ENCODE measurements at regions not wholly inside any gene's neighbourhood (a gene's known extent, or its start where the extent isn't known, plus 50 kb on each side); places are given as distances from the start of the nearest gene placed in this dataset.

GRCh38 chr5:115461506-115462290, 82.9 kb downstream of the FEM1C start:
- Histone ChIP-seq H3K9me3 (ENCODE audit: control insufficient read depth, low read length) (no peaks in the 10 kb centered on the region), H3K4me3 (ENCODE audit: insufficient read depth in 1 of 2, low read depth in 1 of 2, low read length in 2 of 2) (peak overlapping the region in 1 of 2 experiments; percentile 54), H2BK120ac (ENCODE audit: low read depth, low read length) (no peak overlapping the region), H3K36me3 (ENCODE audit: control insufficient read depth in 1 of 2, insufficient read depth in 2 of 2, low read depth in 1 of 2, low read length in 2 of 2) (no peaks in the 10 kb centered on the region), H3K79me1 (replicated peaks; ENCODE audit: low read length, poor library complexity, severe bottlenecking) (no peaks in the 10 kb centered on the region), H3K4ac (ENCODE audit: low read depth in 1 of 2, low read length in 2 of 2) (peak overlapping the region in 1 of 2 experiments; percentile 4), H3K27me3 (ENCODE audit: control insufficient read depth in 1 of 2, insufficient read depth in 1 of 2, low read length in 2 of 2) (no peaks in the 10 kb centered on the region), H3K23ac (ENCODE audit: low read length in 2 of 2) (no peak overlapping the region), H3K14ac (ENCODE audit: low read length in 2 of 2) (no peak overlapping the region), H3K4me1 (ENCODE audit: control insufficient read depth, insufficient read depth, low read depth, low read length) (peaks cover 11% of the 10 kb centered on the region), H2BK15ac (ENCODE audit: low read depth, poor library complexity, severe bottlenecking) (no peak overlapping the region), H3K18ac (ENCODE audit: low read depth in 1 of 2, low read length in 2 of 2) (no peak overlapping the region), H2BK12ac (ENCODE audit: low read length in 2 of 2) (peak overlapping the region in 1 of 2 experiments; percentile 77), H3K4me2 (ENCODE audit: low read length, poor library complexity, severe bottlenecking) (no peak overlapping the region), H4K8ac (ENCODE audit: low read length) (no peak overlapping the region), H3K27ac (ENCODE audit: low read length, poor library complexity, severe bottlenecking) (peak overlapping the region; percentile 95), H3K9ac (ENCODE audit: low read length) (peak overlapping the region; percentile 85), H2AFZ (ENCODE audit: low read depth, low read length) (no peak overlapping the region), H4K91ac (ENCODE audit: low read length) (no peak overlapping the region), H2BK5ac (ENCODE audit: low read depth, low read length, poor library complexity, severe bottlenecking) (peak overlapping the region; percentile 81), H2AK5ac (ENCODE audit: low read length, severe bottlenecking) (peak overlapping the region; percentile 99)
- DNase-seq = peak; percentile 60

DNA sequence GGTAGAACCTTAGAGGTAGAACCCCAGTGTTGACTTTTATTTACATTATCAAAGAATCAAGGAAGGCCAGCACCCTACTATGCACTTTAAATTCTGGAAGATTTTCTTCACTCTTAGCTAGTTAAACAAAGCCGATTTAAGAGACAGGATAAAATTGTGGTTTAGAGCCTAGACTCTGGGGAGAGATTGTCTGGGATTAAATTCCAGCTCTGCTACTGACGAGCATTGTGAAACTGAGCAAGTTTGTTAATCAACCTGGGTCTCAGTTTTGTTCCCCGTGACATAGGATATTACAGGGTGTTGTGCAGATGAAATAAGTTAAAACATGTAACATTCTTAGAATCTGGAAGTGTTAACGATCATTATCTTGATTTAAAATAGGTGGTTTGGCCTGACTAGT, 83.5 kb downstream of the FEM1C start:
- H2BK120ac ChIP-seq (ENCODE audit: low read depth, low read length) = no peak overlapping the region
- H4K91ac ChIP-seq (ENCODE audit: low read length) = no peak overlapping the region

DNA sequence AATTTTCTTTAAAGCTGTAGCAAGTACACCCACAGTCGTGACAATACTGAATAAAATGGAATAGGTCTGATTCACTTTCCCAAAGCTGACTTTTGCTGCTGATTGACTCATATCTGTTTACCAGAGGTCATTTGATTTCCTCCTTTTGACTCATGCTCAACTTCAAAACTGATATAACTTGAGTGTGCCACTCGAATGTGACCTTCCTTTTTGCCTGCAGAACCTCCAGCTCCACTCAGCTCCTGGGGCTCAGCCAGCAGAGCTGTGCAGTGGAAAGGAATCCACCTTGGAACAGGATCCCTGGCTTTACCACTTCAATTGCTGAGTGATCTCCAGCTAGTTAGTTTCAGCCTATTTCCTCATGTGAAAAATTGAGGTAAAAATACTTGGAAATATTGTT, 84.1 kb downstream of the FEM1C start:
- Histone ChIP-seq H3K36me3 (ENCODE audit: control insufficient read depth in 1 of 2, insufficient read depth in 2 of 2, low read depth in 1 of 2, low read length in 2 of 2) (no peaks in the 10 kb centered on the region), H4K91ac (ENCODE audit: low read length) (no peak overlapping the region), H3K23ac (ENCODE audit: low read length in 2 of 2) (no peak overlapping the region), H3K4me3 (ENCODE audit: insufficient read depth in 1 of 2, low read depth in 1 of 2, low read length in 2 of 2) (peak overlapping the region in 1 of 2 experiments; percentile 54), H2BK5ac (ENCODE audit: low read depth, low read length, poor library complexity, severe bottlenecking) (no peak overlapping the region), H3K18ac (ENCODE audit: low read depth in 1 of 2, low read length in 2 of 2) (peak overlapping the region in 1 of 2 experiments; percentile 28), H3K4me2 (ENCODE audit: low read length, poor library complexity, severe bottlenecking) (no peak overlapping the region), H3K27ac (ENCODE audit: low read length, poor library complexity, severe bottlenecking) (peak overlapping the region; percentile 66), H3K79me1 (replicated peaks; ENCODE audit: low read length, poor library complexity, severe bottlenecking) (no peaks in the 10 kb centered on the region), H3K14ac (ENCODE audit: low read length in 2 of 2) (no peak overlapping the region), H2BK12ac (ENCODE audit: low read length in 2 of 2) (peak overlapping the region in 1 of 2 experiments; percentile 32), H4K8ac (ENCODE audit: low read length) (no peak overlapping the region), H3K9ac (ENCODE audit: low read length) (peak overlapping the region; percentile 85), H3K4me1 (ENCODE audit: control insufficient read depth, insufficient read depth, low read depth, low read length) (peaks cover 11% of the 10 kb centered on the region), H3K4ac (ENCODE audit: low read depth in 1 of 2, low read length in 2 of 2) (no peak overlapping the region), H3K27me3 (ENCODE audit: control insufficient read depth in 1 of 2, insufficient read depth in 1 of 2, low read length in 2 of 2) (no peaks in the 10 kb centered on the region), H2AFZ (ENCODE audit: low read depth, low read length) (no peak overlapping the region), H2AK5ac (ENCODE audit: low read length, severe bottlenecking) (peak overlapping the region; percentile 1), H2BK120ac (ENCODE audit: low read depth, low read length) (no peak overlapping the region), H2BK15ac (ENCODE audit: low read depth, poor library complexity, severe bottlenecking) (no peak overlapping the region), H3K9me3 (ENCODE audit: control insufficient read depth, low read length) (no peaks in the 10 kb centered on the region)
- WGBS = 18% methylated on average over 2 of the region's 2 CpGs
- DNase-seq = peak; percentile 71

More for the DNA sequence above, 83.5 kb downstream of the FEM1C start:
- no peak for DNase-seq
- H4K8ac ChIP-seq (ENCODE audit: low read length) = no peak overlapping the region
- H3K4me3 ChIP-seq (ENCODE audit: insufficient read depth in 1 of 2, low read depth in 1 of 2, low read length in 2 of 2) = peak overlapping the region in 1 of 2 experiments; percentile 54
- no peaks in the 10 kb centered on the region for H3K27me3 ChIP-seq (ENCODE audit: control insufficient read depth in 1 of 2, insufficient read depth in 1 of 2, low read length in 2 of 2)
- H3K23ac ChIP-seq (ENCODE audit: low read length in 2 of 2) = no peak overlapping the region
- H3K4me2 ChIP-seq (ENCODE audit: low read length, poor library complexity, severe bottlenecking) = no peak overlapping the region
- H3K4ac ChIP-seq (ENCODE audit: low read depth in 1 of 2, low read length in 2 of 2) = no peak overlapping the region
- peak overlapping the region; percentile 85 for H3K9ac ChIP-seq (ENCODE audit: low read length)
- no peak overlapping the region for H3K14ac ChIP-seq (ENCODE audit: low read length in 2 of 2)
- no peak overlapping the region for H2BK15ac ChIP-seq (ENCODE audit: low read depth, poor library complexity, severe bottlenecking)
- no peaks in the 10 kb centered on the region for H3K36me3 ChIP-seq (ENCODE audit: control insufficient read depth in 1 of 2, insufficient read depth in 2 of 2, low read depth in 1 of 2, low read length in 2 of 2)
- no peak overlapping the region for H2BK12ac ChIP-seq (ENCODE audit: low read length in 2 of 2)
- no peaks in the 10 kb centered on the region for H3K9me3 ChIP-seq (ENCODE audit: control insufficient read depth, low read length)
- peaks cover 11% of the 10 kb centered on the region for H3K4me1 ChIP-seq (ENCODE audit: control insufficient read depth, insufficient read depth, low read depth, low read length)
- no peak overlapping the region for H3K18ac ChIP-seq (ENCODE audit: low read depth in 1 of 2, low read length in 2 of 2)
- WGBS = 90% methylated on average over 4 of the region's 4 CpGs
- H2BK5ac ChIP-seq (ENCODE audit: low read depth, low read length, poor library complexity, severe bottlenecking) = peak overlapping the region; percentile 81
- H3K79me1 ChIP-seq (replicated peaks; ENCODE audit: low read length, poor library complexity, severe bottlenecking) = no peaks in the 10 kb centered on the region
- H2AK5ac ChIP-seq (ENCODE audit: low read length, severe bottlenecking) = peak overlapping the region; percentile 98
- H3K27ac ChIP-seq (ENCODE audit: low read length, poor library complexity, severe bottlenecking) = peak overlapping the region; percentile 95
- H2AFZ ChIP-seq (ENCODE audit: low read depth, low read length) = no peak overlapping the region

- DNase-seq = peak; percentile 47
- Histone ChIP-seq H2BK5ac (ENCODE audit: low read depth, low read length, poor library complexity, severe bottlenecking) (no peak overlapping the region), H3K4me2 (ENCODE audit: low read length, poor library complexity, severe bottlenecking) (no peak overlapping the region), H2AFZ (ENCODE audit: low read depth, low read length) (no peak overlapping the region), H3K18ac (ENCODE audit: low read depth in 1 of 2, low read length in 2 of 2) (peak overlapping the region in 1 of 2 experiments; percentile 28), H3K79me1 (replicated peaks; ENCODE audit: low read length, poor library complexity, severe bottlenecking) (no peaks in the 10 kb centered on the region), H2BK15ac (ENCODE audit: low read depth, poor library complexity, severe bottlenecking) (no peak overlapping the region), H2AK5ac (ENCODE audit: low read length, severe bottlenecking) (peak overlapping the region; percentile 1), H3K9me3 (ENCODE audit: control insufficient read depth, low read length) (no peaks in the 10 kb centered on the region), H4K8ac (ENCODE audit: low read length) (no peak overlapping the region), H4K91ac (ENCODE audit: low read length) (no peak overlapping the region), H3K27ac (ENCODE audit: low read length, poor library complexity, severe bottlenecking) (peak overlapping the region; percentile 66), H3K36me3 (ENCODE audit: control insufficient read depth in 1 of 2, insufficient read depth in 2 of 2, low read depth in 1 of 2, low read length in 2 of 2) (no peaks in the 10 kb centered on the region), H2BK120ac (ENCODE audit: low read depth, low read length) (no peak overlapping the region), H3K4me3 (ENCODE audit: insufficient read depth in 1 of 2, low read depth in 1 of 2, low read length in 2 of 2) (no peak overlapping the region), H2BK12ac (ENCODE audit: low read length in 2 of 2) (peak overlapping the region in 1 of 2 experiments; percentile 32), H3K4me1 (ENCODE audit: control insufficient read depth, insufficient read depth, low read depth, low read length) (peaks cover 13% of the 10 kb centered on the region), H3K14ac (ENCODE audit: low read length in 2 of 2) (no peak overlapping the region), H3K9ac (ENCODE audit: low read length) (peak overlapping the region; percentile 80), H3K4ac (ENCODE audit: low read depth in 1 of 2, low read length in 2 of 2) (no peak overlapping the region), H3K27me3 (ENCODE audit: control insufficient read depth in 1 of 2, insufficient read depth in 1 of 2, low read length in 2 of 2) (no peaks in the 10 kb centered on the region), H3K23ac (ENCODE audit: low read length in 2 of 2) (no peak overlapping the region)
- WGBS = 37% methylated on average over 1 of the region's 1 CpG
Observed at GRCh38 chr5:115459855-115460341, 84.7 kb downstream of the FEM1C start.

All from mesenchymal stem cell (in vitro differentiated cells and primary cell).